BE2C (cell line): ENCODE measurements at regions not wholly inside any gene's neighbourhood (a gene's known extent, or its start where the extent isn't known, plus 50 kb on each side); places are given as distances from the start of the nearest gene placed in this dataset.

Experiments used
- DNase-seq: peaks from one replicate; pipeline ENCODE4 v3.0.0-alpha.2; 2020
- H3K27me3 ChIP-seq: fragments of 250-450 bp; sonication (Bioruptor Pico); 2 replicates; pipeline ENCODE4 v1.5.1; 2020; ENCODE audit warnings: mild to moderate bottlenecking
- H3K36me3 ChIP-seq: fragments of 250-450 bp; sonication (Bioruptor Pico); 2 replicates; pipeline ENCODE4 v1.5.1; 2020; ENCODE audit warnings: mild to moderate bottlenecking
- H3K4me1 ChIP-seq: fragments of 250-450 bp; sonication (Bioruptor Pico); 2 replicates; pipeline ENCODE4 v1.5.1; 2020
- H3K4me3 ChIP-seq: 2 replicates; pipeline ENCODE4 v1.5.1; 2011; ENCODE audit warnings: low read depth, low read length
- H3K9me3 ChIP-seq: fragments of 250-450 bp; sonication (Bioruptor Pico); 2 replicates; pipeline ENCODE4 v1.5.1; 2020
- CTCF ChIP-seq: IDR thresholded peaks from 2 replicates; pipeline ENCODE4 v1.5.1; 2012; ENCODE audit warnings: mild to moderate bottlenecking, low read depth, low read length

GRCh38 chr7:131098527-131098926 is 229.1 kb upstream of the MKLN1 start:
- Histone ChIP-seq H3K27me3 (no peaks in the 10 kb centered on the region), H3K4me1 (no peaks in the 10 kb centered on the region), H3K9me3 (no peaks in the 10 kb centered on the region; the same call in 1 of the 2 replicates), H3K4me3 (no peak overlapping the region), H3K36me3 (peaks cover 11% of the 10 kb centered on the region)
- no peak for DNase-seq
- TF ChIP-seq CTCF, result no peak

GRCh38 chr7:131100357-131101054 is 227.2 kb upstream of the MKLN1 start:
- no peaks in the 10 kb centered on the region for H3K27me3 ChIP-seq
- no peaks in the 10 kb centered on the region for H3K4me1 ChIP-seq
- no peaks in the 10 kb centered on the region; the same call in 1 of the 2 replicates for H3K9me3 ChIP-seq
- TF ChIP-seq CTCF, result no peak
- H3K36me3 ChIP-seq, result peaks cover 11% of the 10 kb centered on the region
- no peak overlapping the region for H3K4me3 ChIP-seq
- no peak for DNase-seq

- H3K36me3 ChIP-seq, result peaks cover 11% of the 10 kb centered on the region
- TF ChIP-seq CTCF, result no peak
- no peaks in the 10 kb centered on the region; the same call in 1 of the 2 replicates for H3K9me3 ChIP-seq
- H3K27me3 ChIP-seq, result no peaks in the 10 kb centered on the region
- H3K4me3 ChIP-seq, result no peak overlapping the region
- DNase-seq, result no peak
- H3K4me1 ChIP-seq, result no peaks in the 10 kb centered on the region; the same call in 1 of the 2 replicates
Observed at GRCh38 chr7:131103997-131104396, 223.7 kb upstream of the MKLN1 start.

- DNase-seq, result no peak
- H3K27me3 ChIP-seq, result no peaks in the 10 kb centered on the region
- H3K36me3 ChIP-seq, result peaks cover 11% of the 10 kb centered on the region
- no peaks in the 10 kb centered on the region; the same call in 1 of the 2 replicates for H3K9me3 ChIP-seq
- H3K4me1 ChIP-seq, result no peaks in the 10 kb centered on the region; the same call in 1 of the 2 replicates
- H3K4me3 ChIP-seq, result peak overlapping the region; percentile 61; the same call in 1 of the 2 replicates
- TF ChIP-seq CTCF, result no peak
Observed at GRCh38 chr7:131104596-131105293, 222.9 kb upstream of the MKLN1 start.

GRCh38 chr7:131105294-131105798 is 222.3 kb upstream of the MKLN1 start:
- no peak for DNase-seq
- Histone ChIP-seq H3K4me3 (peak overlapping the region; percentile 61), H3K27me3 (no peaks in the 10 kb centered on the region), H3K9me3 (no peaks in the 10 kb centered on the region; the same call in 1 of the 2 replicates), H3K4me1 (no peaks in the 10 kb centered on the region; the same call in 1 of the 2 replicates), H3K36me3 (peaks cover 11% of the 10 kb centered on the region)
- TF ChIP-seq CTCF, result no peak
